ENCODE measurements at regions not wholly inside any gene's neighbourhood (a gene's known extent, or its start where the extent isn't known, plus 50 kb on each side); places are given as distances from the start of the nearest gene placed in this dataset.

DNA sequence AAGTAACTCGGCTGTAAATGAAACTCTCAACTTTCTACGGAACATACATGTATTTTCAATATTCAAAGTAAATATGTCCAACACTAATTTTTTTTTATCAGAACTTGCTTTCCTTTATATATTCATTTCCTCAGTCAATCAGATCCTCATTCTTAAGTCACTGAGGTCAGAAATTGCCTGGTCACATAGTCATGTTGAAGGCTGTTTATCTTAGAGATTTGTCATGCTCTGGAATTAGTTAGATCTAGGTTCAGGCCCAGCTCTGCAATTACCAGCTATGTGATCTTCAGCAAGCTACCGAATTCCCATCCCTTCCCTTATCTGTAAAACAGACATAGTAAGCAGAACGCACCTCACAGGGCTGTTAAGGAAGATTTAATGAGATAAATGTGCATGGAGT lies 228.8 kb downstream of the SPCS3 start:
- POLR2A ChIA-PET: interaction anchor here (0.6 kb wide), 1 partner anchor 219 kb away, joined by 3 read pairs; no protein-coding TSS in a partner anchor

DNA sequence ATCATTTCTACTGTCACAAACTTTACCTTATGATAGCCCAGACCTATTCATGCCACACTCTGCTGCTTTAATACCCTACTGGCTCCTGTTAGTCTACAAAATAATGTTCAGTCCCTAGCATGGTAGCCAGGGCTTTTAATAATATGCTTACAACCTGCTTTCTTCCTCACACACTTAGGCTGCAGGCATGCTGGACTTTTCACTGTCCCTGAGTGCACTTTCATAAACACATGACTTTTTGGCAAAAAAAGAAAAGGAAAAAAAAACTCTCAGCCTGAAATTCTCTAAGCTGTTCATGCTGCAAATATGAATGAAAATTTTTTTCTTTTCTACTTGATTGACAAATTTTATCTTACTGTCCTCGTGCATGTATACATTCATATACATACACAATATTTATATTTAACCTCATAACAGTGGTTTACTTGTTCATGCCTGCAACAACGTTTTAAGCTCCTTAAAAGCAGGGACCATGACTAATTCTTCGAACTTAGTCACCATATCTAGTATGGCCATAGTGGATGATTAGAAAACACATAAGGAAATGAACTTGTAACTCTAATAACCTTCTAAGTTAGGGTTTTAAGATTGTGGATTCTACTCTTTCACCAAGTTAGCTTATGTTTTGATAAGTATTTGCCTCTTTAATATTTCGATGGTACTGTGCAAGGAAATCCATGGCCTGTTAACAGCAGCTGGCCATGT lies 229.5 kb downstream of the SPCS3 start:
- DNase-seq (ENCODE audit: low read depth): no peak
- Histone ChIP-seq H3K27me3 (ENCODE audit: control insufficient read depth, insufficient read depth, low read length) (no peaks in the 10 kb centered on the region), H3K36me3 (ENCODE audit: control insufficient read depth, insufficient read depth, low read length) (no peaks in the 10 kb centered on the region), H3K4me3 (ENCODE audit: low read depth, low read length) (no peak overlapping the region)
- ChIA-PET POLR2A (interaction anchor here (0.6 kb wide), 1 partner anchor 218 kb away, joined by 3 read pairs; no protein-coding TSS in a partner anchor), CTCF (interaction anchor here (0.9 to 2.0 kb wide), 2 partner anchors 171 to 172 kb away, joined by 3 to 4 read pairs; no protein-coding TSS in a partner anchor)
- TF ChIP-seq, protein P1, sequence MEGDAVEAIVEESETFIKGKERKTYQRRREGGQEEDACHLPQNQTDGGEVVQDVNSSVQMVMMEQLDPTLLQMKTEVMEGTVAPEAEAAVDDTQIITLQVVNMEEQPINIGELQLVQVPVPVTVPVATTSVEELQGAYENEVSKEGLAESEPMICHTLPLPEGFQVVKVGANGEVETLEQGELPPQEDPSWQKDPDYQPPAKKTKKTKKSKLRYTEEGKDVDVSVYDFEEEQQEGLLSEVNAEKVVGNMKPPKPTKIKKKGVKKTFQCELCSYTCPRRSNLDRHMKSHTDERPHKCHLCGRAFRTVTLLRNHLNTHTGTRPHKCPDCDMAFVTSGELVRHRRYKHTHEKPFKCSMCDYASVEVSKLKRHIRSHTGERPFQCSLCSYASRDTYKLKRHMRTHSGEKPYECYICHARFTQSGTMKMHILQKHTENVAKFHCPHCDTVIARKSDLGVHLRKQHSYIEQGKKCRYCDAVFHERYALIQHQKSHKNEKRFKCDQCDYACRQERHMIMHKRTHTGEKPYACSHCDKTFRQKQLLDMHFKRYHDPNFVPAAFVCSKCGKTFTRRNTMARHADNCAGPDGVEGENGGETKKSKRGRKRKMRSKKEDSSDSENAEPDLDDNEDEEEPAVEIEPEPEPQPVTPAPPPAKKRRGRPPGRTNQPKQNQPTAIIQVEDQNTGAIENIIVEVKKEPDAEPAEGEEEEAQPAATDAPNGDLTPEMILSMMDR (IDR thresholded peaks at IDR 0.05; ENCODE audit: insufficient read depth, low read depth, low read length): no peak

More for the DNA sequence above, 228.8 kb downstream of the SPCS3 start:
- H3K27me3 ChIP-seq (ENCODE audit: control insufficient read depth, insufficient read depth, low read length): no peaks in the 10 kb centered on the region
- CTCF ChIA-PET: interaction anchor here (2.0 kb wide), 1 partner anchor 171 kb away, joined by 4 read pairs; no protein-coding TSS in a partner anchor
- no peaks in the 10 kb centered on the region for H3K36me3 ChIP-seq (ENCODE audit: control insufficient read depth, insufficient read depth, low read length)
- DNase-seq (ENCODE audit: low read depth): no peak
- TF ChIP-seq, protein P1 (IDR thresholded peaks at IDR 0.05; ENCODE audit: insufficient read depth, low read depth, low read length): no peak
- no peak overlapping the region for H3K4me3 ChIP-seq (ENCODE audit: low read depth, low read length)

DNA sequence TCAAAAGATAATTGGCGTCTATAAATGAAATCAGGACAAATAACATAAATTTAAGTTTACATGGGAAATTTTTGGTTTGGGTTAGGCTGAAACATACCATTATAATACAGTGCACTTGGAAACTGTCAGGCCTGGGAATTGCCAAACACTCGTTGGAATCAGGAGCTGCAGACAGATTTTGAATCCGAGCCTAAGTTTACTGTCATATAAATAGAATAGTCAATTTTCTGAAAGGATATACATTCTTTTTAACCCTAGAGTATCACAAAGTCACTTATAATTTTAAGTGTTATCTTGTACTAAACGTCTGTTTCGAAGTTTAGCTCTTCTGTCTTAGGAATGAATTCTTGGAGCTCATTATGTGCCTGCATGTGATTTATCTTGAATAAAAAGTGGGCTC lies 234.1 kb downstream of the VEGFC start:
- POLR2A ChIA-PET: no interaction called here
- no peaks in the 10 kb centered on the region for H3K27me3 ChIP-seq (ENCODE audit: control insufficient read depth, insufficient read depth, low read length)
- no peak overlapping the region for H3K4me3 ChIP-seq (ENCODE audit: low read depth, low read length)
- no peaks in the 10 kb centered on the region for H3K36me3 ChIP-seq (ENCODE audit: control insufficient read depth, insufficient read depth, low read length)
- no peak for DNase-seq (ENCODE audit: low read depth)
- CTCF ChIA-PET: interaction anchor here (0.6 kb wide), 2 partner anchors 153 to 423 kb away, joined by 3 read pairs; no protein-coding TSS in a partner anchor
- TF ChIP-seq, protein P1 (IDR thresholded peaks at IDR 0.05; ENCODE audit: insufficient read depth, low read depth, low read length): no peak

DNA sequence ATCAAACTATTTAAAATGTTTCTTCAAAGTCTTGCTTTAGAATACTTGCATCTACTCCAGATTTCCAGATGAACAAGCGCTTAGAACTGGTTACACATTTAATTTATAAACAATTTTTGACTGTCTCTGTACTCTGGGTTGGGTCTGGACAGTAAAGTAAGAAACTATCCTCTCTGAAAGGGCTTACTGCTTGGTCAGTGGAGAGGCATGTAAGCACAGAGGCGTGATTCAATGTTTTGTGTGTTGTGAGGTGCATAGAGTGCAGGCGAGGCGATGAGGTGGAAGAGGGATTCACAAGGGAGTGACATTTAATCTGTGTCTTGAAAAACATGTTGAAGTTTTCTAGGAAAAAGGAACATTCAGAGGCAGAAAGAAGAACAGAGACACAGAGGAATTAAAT lies 231.4 kb downstream of the VEGFC start:
- POLR2A ChIA-PET: no interaction called here

DNA sequence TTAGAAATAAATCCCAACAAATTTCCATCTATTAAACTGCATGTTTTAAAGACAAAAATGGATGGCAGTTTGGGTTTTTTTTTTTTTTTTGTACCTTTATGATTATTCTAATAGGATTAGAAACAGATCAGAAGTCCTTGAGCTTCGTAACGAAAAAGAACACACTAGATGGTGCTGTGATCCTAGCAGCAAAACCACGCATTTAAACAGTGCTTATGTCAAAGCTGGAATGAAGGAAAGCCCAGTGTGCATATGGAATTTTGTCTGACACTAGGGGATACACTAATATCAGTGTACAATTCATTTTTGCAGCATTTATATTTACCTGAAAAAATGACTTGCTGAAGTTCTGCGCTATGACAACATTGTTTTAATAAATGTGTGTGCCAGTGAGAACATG lies 229.1 kb downstream of the VEGFC start:
- no peak for DNase-seq (ENCODE audit: low read depth)
- TF ChIP-seq, protein P1 (IDR thresholded peaks at IDR 0.05; ENCODE audit: insufficient read depth, low read depth, low read length): peak; percentile 23; the same call in 1 of the 2 replicates
- Histone ChIP-seq H3K4me3 (ENCODE audit: low read depth, low read length) (no peak overlapping the region), H3K27me3 (ENCODE audit: control insufficient read depth, insufficient read depth, low read length) (no peaks in the 10 kb centered on the region), H3K36me3 (ENCODE audit: control insufficient read depth, insufficient read depth, low read length) (no peaks in the 10 kb centered on the region)
- CTCF ChIA-PET: interaction anchor here (0.9 to 1.0 kb wide), 2 partner anchors 109 to 228 kb away, joined by 3 to 4 read pairs; no protein-coding TSS in a partner anchor
- POLR2A ChIA-PET: no interaction called here

More for the DNA sequence above, 231.4 kb downstream of the VEGFC start:
- DNase-seq (ENCODE audit: low read depth): no peak
- Histone ChIP-seq H3K27me3 (ENCODE audit: control insufficient read depth, insufficient read depth, low read length) (no peaks in the 10 kb centered on the region), H3K36me3 (ENCODE audit: control insufficient read depth, insufficient read depth, low read length) (no peaks in the 10 kb centered on the region), H3K4me3 (ENCODE audit: low read depth, low read length) (no peak overlapping the region)
- TF ChIP-seq, protein P1 (IDR thresholded peaks at IDR 0.05; ENCODE audit: insufficient read depth, low read depth, low read length): no peak
- CTCF ChIA-PET: no interaction called here
